Chondrocyte (in vitro differentiated cells): ENCODE measurements at regions not wholly inside any gene's neighbourhood (a gene's known extent, or its start where the extent isn't known, plus 50 kb on each side); places are given as distances from the start of the nearest gene placed in this dataset.

ENCODE experiments used
- DNase-seq: peaks from one replicate; pipeline ENCODE4 v3.0.0; 2021; ENCODE audit warnings: mixed read lengths, low spot score
- H3K27ac Mint-ChIP-seq: one replicate; pipeline ENCODE4 v1.8.0; 2021; ENCODE audit warnings: mild to moderate bottlenecking, moderate library complexity, mixed read lengths; ENCODE audit not compliant: unreplicated experiment
- H3K27me3 Mint-ChIP-seq: 2 replicates; pipeline ENCODE4 v1.8.0; 2021; ENCODE audit warnings: low read depth, mixed read lengths
- H3K36me3 Mint-ChIP-seq: 2 replicates; pipeline ENCODE4 v1.8.0; 2021; ENCODE audit warnings: low read depth, mixed read lengths
- H3K4me1 Mint-ChIP-seq: 2 replicates; pipeline ENCODE4 v1.8.0; 2021; ENCODE audit warnings: low read depth, mild to moderate bottlenecking, mixed read lengths
- H3K4me3 Mint-ChIP-seq: one replicate; pipeline ENCODE4 v1.8.0; 2021; ENCODE audit warnings: mild to moderate bottlenecking, moderate library complexity, mixed read lengths; ENCODE audit not compliant: unreplicated experiment
- H3K9me3 Mint-ChIP-seq: 2 replicates; pipeline ENCODE4 v1.8.0; 2021; ENCODE audit warnings: low read depth, mixed read lengths
- CTCF ChIP-seq: fragments of 200-600 bp; sonication (generic); IDR thresholded peaks from 2 replicates; pipeline ENCODE4 v1.5.0; 2021; ENCODE audit warnings: antibody characterized with exemption, mild to moderate bottlenecking, moderate library complexity

- no peak for TF ChIP-seq CTCF
- peaks cover 5% of the 10 kb centered on the region for H3K36me3 Mint-ChIP-seq
- no peak for DNase-seq
- no peak overlapping the region for H3K4me3 Mint-ChIP-seq
- no peaks in the 10 kb centered on the region for H3K27me3 Mint-ChIP-seq
- H3K4me1 Mint-ChIP-seq: peaks cover 99% of the 10 kb centered on the region
- H3K9me3 Mint-ChIP-seq: no peaks in the 10 kb centered on the region
- H3K27ac Mint-ChIP-seq: peak overlapping the region; percentile 97
Observed at GRCh38 chr1:201755200-201755599, 73.8 kb upstream of the IPO9 start.

- H3K27ac Mint-ChIP-seq: peak overlapping the region; percentile 97
- H3K36me3 Mint-ChIP-seq: peaks cover 5% of the 10 kb centered on the region
- no peak for DNase-seq
- H3K27me3 Mint-ChIP-seq: no peaks in the 10 kb centered on the region
- no peak for TF ChIP-seq CTCF
- H3K9me3 Mint-ChIP-seq: no peaks in the 10 kb centered on the region
- peak overlapping the region; percentile 34 for H3K4me3 Mint-ChIP-seq
- peaks cover 99% of the 10 kb centered on the region for H3K4me1 Mint-ChIP-seq
Observed at GRCh38 chr1:201756406-201756805, 72.6 kb upstream of the IPO9 start.

- Mint-ChIP-seq H3K27ac (peak overlapping the region; percentile 46), H3K9me3 (no peaks in the 10 kb centered on the region), H3K36me3 (peaks cover 3% of the 10 kb centered on the region), H3K4me1 (peaks cover 99% of the 10 kb centered on the region), H3K27me3 (no peaks in the 10 kb centered on the region), H3K4me3 (no peak overlapping the region)
- no peak for TF ChIP-seq CTCF
- no peak for DNase-seq
Observed at GRCh38 chr1:201758499-201759050, 70.4 kb upstream of the IPO9 start.

- H3K4me3 Mint-ChIP-seq: no peak overlapping the region
- no peak for TF ChIP-seq CTCF
- H3K27ac Mint-ChIP-seq: peak overlapping the region; percentile 73
- no peaks in the 10 kb centered on the region for H3K9me3 Mint-ChIP-seq
- peaks cover 99% of the 10 kb centered on the region for H3K4me1 Mint-ChIP-seq
- peaks cover 3% of the 10 kb centered on the region for H3K36me3 Mint-ChIP-seq
- DNase-seq: no peak
- H3K27me3 Mint-ChIP-seq: no peaks in the 10 kb centered on the region
Observed at GRCh38 chr1:201759194-201759815, 69.7 kb upstream of the IPO9 start.

- Mint-ChIP-seq H3K4me1 (peaks cover 99% of the 10 kb centered on the region), H3K4me3 (no peak overlapping the region), H3K27me3 (no peaks in the 10 kb centered on the region), H3K27ac (peak overlapping the region; percentile 88), H3K36me3 (peaks cover 5% of the 10 kb centered on the region), H3K9me3 (no peaks in the 10 kb centered on the region)
- no peak for TF ChIP-seq CTCF
- DNase-seq: no peak
Observed at GRCh38 chr1:201760516-201760915, 68.4 kb upstream of the IPO9 start.
